Lung (tissue), 11 donors: ENCODE measurements at regions not wholly inside any gene's neighbourhood (a gene's known extent, or its start where the extent isn't known, plus 50 kb on each side); places are given as distances from the start of the nearest gene placed in this dataset.

Experiments used
- ATAC-seq: fragments of 200-7000 bp; cut with Tn5 transposase; one replicate; pipeline ENCODE4 v1.9.1; 2020; ENCODE audit warnings: moderate number of reproducible peaks; ENCODE audit not compliant: insufficient read depth, low FRiP score
- DNase-seq, 3 donors: peaks; one replicate each; pipeline ENCODE4 v3.0.0-alpha.2; 2013 to 2017
- H3K27ac ChIP-seq, 2 donors: one replicate each; pipeline ENCODE4 v1.5.1; 2013; ENCODE audit warnings: mild to moderate bottlenecking in 2 of 2, moderate library complexity in 2 of 2, control low read depth in 1 of 2, inconsistent platforms in 1 of 2, low read depth in 1 of 2, low read length in 1 of 2
- H3K27me3 ChIP-seq, 3 donors: one replicate each; pipeline ENCODE4 v1.5.1; 2013; ENCODE audit warnings: low read length in 2 of 3; ENCODE audit not compliant: control insufficient read depth in 3 of 3, insufficient read depth in 3 of 3
- H3K36me3 ChIP-seq, 4 donors: one replicate each; pipeline ENCODE4 v1.5.1; 2013; ENCODE audit warnings: low read length in 4 of 4, mild to moderate bottlenecking in 1 of 4, moderate library complexity in 1 of 4; ENCODE audit not compliant: control insufficient read depth in 4 of 4, insufficient read depth in 4 of 4
- H3K4me1 ChIP-seq, 5 donors: one replicate each; pipeline ENCODE4 v1.5.1; 2013; ENCODE audit warnings: low read length in 5 of 5, mild to moderate bottlenecking in 2 of 5, moderate library complexity in 1 of 5; ENCODE audit not compliant: control insufficient read depth in 5 of 5, insufficient read depth in 5 of 5
- H3K4me3 ChIP-seq: one replicate; pipeline ENCODE4 v1.5.1; 2013; ENCODE audit warnings: mild to moderate bottlenecking, control low read depth, moderate library complexity
- H3K9ac ChIP-seq, 2 donors: one replicate each; pipeline ENCODE4 v1.5.1; 2013; ENCODE audit warnings: low read length in 2 of 2, control low read depth in 1 of 2; ENCODE audit not compliant: insufficient read depth in 1 of 2
- H3K9me3 ChIP-seq, 4 donors: one replicate each; pipeline ENCODE4 v1.5.1; 2013; ENCODE audit warnings: low read length in 3 of 4, mild to moderate bottlenecking in 1 of 4, moderate library complexity in 1 of 4; ENCODE audit not compliant: control insufficient read depth in 4 of 4, insufficient read depth in 3 of 4
- WGBS, 2 donors: extraction: QIAGEN DNeasy Blood & Tissue Kit; methylation state at CpG; one replicate each; pipeline ENCODE4 v1.1.7; 2013; 5-methylcytosine and 5-hydroxymethylcytosine counted together
- TF ChIP-seq, protein P1 (sequence below): IDR thresholded peaks from 2 replicates; pipeline ENCODE4 v1.5.1; 2012; ENCODE audit warnings: mild to moderate bottlenecking; ENCODE audit errors: control extremely low read depth, extremely low read depth
- donor health status: control.
- donor health status: control.
- donor health status: Bipolar disorder and iron deficiency.
- donor health status: healthy.
- donor health status: DM: yes; HTN: yes; CAD: no.

DNA sequence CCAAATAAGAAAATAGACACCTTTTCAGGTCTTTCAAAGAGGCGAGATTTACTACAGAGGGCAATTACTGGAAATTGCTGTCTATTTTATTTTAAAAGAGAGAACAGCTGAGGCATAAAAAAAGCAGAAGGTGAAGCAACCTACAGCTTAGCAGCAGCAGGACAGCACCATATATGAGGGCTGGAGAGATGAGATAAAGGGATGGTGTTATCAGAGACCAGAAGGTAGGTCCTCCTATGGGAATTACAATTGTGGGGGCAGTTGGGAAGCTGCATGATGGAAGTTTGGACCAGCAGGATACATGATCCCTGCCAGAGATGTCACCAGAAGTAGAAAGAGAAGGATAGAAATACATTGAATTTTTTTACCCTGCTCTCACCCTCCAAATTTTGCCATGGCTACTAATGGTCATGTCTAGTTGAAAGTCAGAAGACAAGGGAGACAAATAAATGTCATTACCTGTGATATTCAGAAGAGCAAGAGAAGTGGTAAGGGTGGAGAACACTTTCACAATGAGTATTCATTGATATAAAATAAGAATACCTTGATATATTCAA lies 77.2 kb upstream of the CALCR start:
- ATAC-seq (no peak), DNase-seq (no peak)
- Histone ChIP-seq H3K9ac (no peak overlapping the region), H3K4me1 (no peaks in the 10 kb centered on the region), H3K9me3 (no peaks in the 10 kb centered on the region), H3K4me3 (no peak overlapping the region), H3K27me3 (no peaks in the 10 kb centered on the region), H3K27ac (no peak overlapping the region), H3K36me3 (no peaks in the 10 kb centered on the region)
- TF ChIP-seq, protein P1, sequence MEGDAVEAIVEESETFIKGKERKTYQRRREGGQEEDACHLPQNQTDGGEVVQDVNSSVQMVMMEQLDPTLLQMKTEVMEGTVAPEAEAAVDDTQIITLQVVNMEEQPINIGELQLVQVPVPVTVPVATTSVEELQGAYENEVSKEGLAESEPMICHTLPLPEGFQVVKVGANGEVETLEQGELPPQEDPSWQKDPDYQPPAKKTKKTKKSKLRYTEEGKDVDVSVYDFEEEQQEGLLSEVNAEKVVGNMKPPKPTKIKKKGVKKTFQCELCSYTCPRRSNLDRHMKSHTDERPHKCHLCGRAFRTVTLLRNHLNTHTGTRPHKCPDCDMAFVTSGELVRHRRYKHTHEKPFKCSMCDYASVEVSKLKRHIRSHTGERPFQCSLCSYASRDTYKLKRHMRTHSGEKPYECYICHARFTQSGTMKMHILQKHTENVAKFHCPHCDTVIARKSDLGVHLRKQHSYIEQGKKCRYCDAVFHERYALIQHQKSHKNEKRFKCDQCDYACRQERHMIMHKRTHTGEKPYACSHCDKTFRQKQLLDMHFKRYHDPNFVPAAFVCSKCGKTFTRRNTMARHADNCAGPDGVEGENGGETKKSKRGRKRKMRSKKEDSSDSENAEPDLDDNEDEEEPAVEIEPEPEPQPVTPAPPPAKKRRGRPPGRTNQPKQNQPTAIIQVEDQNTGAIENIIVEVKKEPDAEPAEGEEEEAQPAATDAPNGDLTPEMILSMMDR: no peak
- WGBS, 2 donors: 74 to 87% methylated on average over 1 of the region's 1 CpG

DNA sequence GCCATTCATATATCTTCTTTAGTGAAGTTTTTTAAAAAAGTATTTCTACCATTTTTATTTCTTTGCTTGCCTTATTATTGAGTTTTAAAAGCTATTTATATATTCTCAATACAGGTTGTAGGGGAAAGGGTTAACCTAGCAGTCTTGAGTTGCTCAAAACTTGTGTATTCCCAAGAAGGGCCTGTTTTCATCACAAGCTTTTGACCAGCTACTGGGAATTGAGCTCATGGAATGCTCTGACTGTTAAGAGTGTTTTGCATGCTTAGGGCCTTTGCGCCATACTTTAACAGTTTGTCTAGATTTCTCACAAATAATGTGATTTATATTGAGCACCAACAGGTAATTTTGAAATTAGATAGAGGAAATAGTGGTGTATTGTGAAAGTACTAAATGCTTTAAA lies 72.0 kb upstream of the CALCR start:
- H3K4me1 ChIP-seq: no peaks in the 10 kb centered on the region
- no peaks in the 10 kb centered on the region for H3K27me3 ChIP-seq
- no peak overlapping the region for H3K4me3 ChIP-seq
- WGBS, 2 donors: 38 to 85% methylated on average over 1 of the region's 1 CpG
- H3K36me3 ChIP-seq: no peaks in the 10 kb centered on the region
- no peaks in the 10 kb centered on the region for H3K9me3 ChIP-seq
- no peak for DNase-seq
- no peak overlapping the region for H3K9ac ChIP-seq
- TF ChIP-seq, protein P1: no peak
- no peak for ATAC-seq
- H3K27ac ChIP-seq: no peak overlapping the region

DNA sequence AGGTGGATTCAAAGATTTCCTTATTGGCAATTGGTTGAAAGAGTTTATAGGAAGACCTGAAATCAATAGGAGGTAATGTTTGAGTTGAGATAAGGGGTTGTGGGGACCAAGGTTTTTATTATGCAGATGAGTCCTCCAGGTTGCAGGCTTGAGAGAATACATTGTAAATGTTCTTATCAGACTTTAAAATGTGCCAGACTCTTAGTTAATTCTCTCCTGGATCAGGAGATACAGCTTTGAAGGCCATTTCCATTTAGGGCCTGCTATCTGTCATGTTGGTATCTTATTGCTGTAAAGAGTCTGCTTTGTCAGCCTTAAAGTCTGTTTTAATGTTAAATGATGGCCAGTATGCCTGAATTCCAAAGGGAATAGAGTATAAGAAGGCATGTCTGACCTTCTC lies 61.8 kb upstream of the CALCR start:
- Histone ChIP-seq H3K27ac (no peak overlapping the region), H3K36me3 (no peaks in the 10 kb centered on the region), H3K9me3 (no peaks in the 10 kb centered on the region), H3K4me1 (no peaks in the 10 kb centered on the region), H3K4me3 (no peak overlapping the region), H3K9ac (no peak overlapping the region), H3K27me3 (no peaks in the 10 kb centered on the region)
- ATAC-seq (no peak), DNase-seq (no peak)
- TF ChIP-seq, protein P1: no peak

DNA sequence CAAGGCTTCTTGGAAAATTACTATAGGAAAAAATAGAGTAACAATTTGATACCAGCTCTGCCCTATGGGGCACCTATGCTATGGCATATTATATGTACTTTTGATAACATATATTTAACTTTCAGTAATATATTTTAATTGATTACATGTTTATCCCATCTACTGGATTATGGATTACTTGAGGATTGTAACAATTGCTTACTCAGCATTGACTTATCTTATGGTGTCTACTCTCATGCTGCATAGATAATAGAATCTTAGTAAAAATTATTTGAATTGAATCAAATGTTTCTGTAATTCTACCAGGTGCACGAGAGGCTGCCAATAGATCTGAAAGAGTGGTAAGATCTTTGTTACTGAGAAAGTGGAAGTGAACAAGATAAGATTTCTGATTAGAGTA lies 57.8 kb upstream of the CALCR start:
- no peaks in the 10 kb centered on the region for H3K36me3 ChIP-seq
- H3K27me3 ChIP-seq: no peaks in the 10 kb centered on the region
- ATAC-seq (no peak), DNase-seq (no peak)
- H3K4me3 ChIP-seq: no peak overlapping the region
- no peak overlapping the region for H3K9ac ChIP-seq
- H3K4me1 ChIP-seq: no peaks in the 10 kb centered on the region
- WGBS, 2 donors: 89 to 90% methylated on average over 1 of the region's 1 CpG
- no peak overlapping the region for H3K27ac ChIP-seq
- no peaks in the 10 kb centered on the region for H3K9me3 ChIP-seq
- TF ChIP-seq, protein P1: no peak
